HG03460 (cell line): ENCODE measurements at regions not wholly inside any gene's neighbourhood (a gene's known extent, or its start where the extent isn't known, plus 50 kb on each side); places are given as distances from the start of the nearest gene placed in this dataset.
"Not testable (repeated sequence)": the region's sequence is repeated elsewhere in the genome, so short reads cannot be mapped to it uniquely, and the experiment has no call there.

ENCODE experiments used
- ATAC-seq: cut with Tn5 transposase; IDR thresholded peaks from one replicate; pipeline ENCODE4 v1.9.1; 2021; ENCODE audit not compliant: unreplicated experiment

DNA sequence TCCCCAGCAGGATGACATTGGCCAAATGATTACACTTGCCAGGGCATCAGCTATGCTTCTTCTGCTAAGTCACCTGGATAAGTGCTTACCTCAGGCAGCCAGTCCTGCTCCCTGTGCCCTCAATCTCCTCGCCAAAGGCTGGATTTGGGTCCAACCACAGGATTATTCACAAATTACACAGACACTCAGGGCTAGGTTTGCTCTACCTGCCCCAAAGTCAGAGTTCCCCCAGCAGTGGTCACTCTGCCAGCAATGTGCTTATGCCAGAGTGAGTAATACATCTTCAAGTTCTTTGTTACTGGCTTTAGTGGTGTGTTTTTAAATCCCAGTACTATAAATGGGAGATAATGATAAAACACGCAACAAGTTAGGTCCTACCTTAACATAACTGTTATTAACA lies 189.7 kb upstream of the SEMA3D start:
- no peak for ATAC-seq

DNA sequence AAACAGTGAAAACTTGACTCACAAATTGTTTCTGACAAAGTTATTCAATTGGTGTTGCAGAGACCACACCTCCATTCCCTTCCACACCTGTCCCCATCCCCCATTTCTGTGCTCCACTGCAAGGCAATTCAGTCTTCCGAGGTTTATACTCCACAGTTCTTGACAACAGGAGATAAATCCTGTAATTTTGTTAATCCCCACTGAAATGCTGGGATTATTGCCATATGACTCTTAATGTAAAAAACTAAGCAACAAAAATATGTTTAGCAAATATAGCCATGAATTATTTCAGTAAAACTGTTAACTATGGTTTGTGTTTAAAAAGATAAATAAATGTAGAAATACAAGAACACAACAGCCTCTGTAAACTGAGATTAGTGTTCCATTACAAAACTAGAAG lies 170.1 kb upstream of the SEMA3D start:
- ATAC-seq: no peak

DNA sequence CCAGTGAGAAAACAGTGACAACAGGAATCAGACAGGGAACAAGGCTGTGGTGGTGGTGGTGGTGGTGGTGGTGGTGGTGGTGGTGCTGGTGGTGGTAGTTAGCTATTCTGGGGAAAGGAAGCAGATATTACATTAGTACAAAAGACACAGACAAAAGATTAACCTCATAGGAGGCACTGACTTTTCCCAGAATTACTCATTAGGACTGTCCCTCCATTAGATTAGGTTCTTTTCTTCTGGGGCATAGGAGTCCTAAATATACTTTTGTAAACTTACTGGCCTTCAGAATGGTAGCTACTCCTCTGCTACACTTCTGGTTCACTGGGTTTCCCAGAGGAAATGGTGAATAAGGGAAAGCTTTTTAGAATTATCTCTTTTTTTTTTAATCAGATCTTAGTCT lies 156.6 kb upstream of the SEMA3D start:
- no peak for ATAC-seq

DNA sequence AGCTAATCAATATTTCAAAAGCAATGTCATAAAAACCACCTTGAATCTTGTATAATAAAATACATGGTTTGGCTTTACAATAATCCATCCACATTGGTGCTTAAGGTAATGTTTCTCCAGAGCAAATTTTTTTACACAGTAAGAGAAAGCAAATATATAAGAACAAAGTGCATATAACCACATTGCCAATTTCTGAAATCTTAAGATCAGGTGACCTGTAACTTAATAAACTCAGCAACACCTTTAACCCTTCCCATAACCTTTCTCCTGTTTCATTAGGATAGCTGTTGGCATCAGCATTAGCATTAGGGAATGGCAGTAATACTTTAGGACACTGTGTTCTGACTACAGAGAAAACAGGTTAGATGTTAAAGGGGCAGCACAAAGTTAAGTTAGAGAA lies 155.9 kb upstream of the SEMA3D start:
- ATAC-seq: no peak

DNA sequence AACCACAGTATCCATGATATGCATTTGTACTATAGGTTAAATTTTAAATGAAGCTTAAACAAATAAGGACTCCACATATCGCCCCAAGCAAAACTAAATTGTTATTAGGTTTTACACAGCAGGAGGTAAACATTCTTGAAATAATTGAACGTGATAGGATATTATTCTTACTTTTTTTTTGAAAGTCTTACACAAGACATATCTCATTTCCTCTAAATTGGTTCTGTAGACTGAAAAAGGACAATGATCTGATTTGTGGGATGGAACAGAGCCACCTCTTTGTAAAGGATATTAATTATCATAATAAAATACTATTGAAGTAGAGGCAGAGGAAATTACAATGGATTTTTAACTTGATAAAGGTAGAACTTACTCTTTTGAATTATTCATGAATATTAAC lies 155.1 kb upstream of the SEMA3D start:
- no peak for ATAC-seq

DNA sequence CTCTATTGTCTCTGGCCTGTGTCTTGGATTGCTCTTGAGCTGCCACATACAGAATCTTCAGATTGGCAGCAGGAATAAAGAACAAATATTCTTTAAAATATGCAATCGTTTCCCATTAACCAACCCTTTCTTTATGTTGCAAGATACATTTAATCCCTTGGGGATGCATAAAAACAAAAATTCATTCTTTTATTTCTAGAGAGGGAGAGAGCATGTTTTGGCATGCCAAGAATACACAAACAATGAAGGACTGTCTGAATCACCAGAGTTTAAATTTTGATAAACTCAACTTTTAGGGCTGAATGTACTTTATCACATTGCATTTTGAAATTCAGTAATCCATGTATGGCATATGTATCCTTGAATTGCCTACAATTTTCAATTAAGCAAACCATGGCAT lies 154.3 kb upstream of the SEMA3D start:
- ATAC-seq: no peak

DNA sequence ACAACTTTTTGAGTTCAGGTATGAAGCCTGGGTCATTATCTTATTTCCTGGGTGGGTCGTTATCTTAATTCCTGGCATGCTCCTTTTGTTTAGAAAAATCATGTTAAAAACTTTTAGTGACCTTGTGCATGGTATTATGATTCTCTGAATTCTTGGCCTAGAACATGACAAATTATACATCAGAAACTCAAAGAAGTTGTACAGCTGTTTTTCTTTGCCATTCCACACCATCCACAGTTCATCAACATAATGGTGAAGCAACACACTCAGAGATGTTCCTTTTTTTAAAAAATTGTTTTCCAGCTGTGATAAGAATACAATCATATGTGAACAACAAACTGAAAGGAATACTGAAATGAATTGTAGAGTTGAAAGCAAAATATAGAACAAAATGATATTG lies 149.2 kb upstream of the SEMA3D start:
- no peak for ATAC-seq

DNA sequence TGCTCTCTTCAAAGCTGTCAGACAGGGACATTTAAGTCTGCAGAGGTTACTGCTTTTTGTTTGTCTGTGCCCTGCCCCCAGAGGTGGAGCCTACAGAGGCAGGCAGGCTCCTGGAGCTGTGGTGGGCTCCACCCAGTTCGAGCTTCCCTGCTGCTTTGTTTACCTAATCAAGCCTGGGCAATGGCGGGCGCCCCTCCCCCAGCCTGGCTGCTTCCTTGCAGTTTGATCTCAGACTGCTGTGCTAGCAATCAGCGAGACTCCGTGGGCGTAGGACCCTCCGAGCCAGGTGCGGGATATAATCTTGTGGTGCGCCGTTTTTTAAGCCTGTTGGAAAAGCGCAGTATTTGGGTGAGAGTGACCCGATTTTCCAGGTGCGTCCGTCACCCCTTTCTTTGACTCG lies 148.3 kb upstream of the SEMA3D start:
- ATAC-seq: not testable (repeated sequence)

DNA sequence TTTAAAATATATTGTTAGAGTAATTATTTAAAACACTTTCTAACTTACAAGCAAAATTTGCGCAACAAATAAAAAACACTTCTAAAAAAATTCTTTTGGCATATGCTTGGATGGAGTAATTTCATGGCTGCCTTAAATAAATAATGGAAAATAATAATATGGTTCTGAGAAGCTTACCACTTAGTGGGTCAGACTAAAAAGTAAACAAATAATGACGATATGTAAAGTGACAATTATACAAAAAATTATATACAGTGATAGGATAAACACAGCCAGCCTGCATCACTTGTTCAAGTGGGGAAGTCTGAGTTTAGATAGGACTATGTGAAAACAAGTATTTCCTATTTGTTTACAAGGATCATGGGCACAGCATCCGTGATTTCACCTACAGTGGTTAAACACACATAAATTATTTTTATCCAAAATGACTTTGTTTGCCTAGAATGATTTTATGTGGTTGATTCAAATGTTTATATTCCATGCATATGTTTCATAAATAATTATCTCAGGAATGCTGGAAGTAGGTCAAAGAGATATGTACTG lies 141.7 kb upstream of the SEMA3D start:
- ATAC-seq: no peak

DNA sequence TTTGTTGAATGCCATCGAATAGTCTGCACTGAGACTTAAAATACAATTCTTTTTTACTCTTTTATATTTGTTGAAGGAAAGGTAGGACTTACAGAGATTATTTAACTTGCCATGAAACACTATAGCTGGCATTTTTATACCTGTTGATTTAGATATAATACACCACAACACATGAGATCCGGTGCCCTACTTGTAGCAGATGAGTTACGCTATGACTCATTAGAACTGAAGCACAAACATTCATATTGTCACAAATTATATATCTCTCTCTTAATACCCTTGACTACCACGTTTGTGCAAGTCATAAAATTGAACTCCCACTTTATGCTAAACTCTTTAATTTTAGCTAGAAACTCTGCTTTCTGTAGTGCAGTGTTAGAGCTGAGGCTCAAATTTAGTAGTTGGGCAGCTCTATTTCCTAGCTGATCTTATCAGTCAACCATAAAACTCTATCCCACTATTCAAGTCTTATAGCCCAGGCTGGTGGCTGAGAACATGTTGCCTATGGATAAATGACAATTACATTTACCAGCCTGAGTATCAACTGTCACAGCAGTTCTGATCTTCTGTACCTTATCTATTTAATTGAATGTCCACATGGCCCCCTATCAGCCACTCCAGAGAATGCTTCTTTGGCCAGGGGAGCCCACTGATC lies 137.4 kb upstream of the SEMA3D start:
- no peak for ATAC-seq

DNA sequence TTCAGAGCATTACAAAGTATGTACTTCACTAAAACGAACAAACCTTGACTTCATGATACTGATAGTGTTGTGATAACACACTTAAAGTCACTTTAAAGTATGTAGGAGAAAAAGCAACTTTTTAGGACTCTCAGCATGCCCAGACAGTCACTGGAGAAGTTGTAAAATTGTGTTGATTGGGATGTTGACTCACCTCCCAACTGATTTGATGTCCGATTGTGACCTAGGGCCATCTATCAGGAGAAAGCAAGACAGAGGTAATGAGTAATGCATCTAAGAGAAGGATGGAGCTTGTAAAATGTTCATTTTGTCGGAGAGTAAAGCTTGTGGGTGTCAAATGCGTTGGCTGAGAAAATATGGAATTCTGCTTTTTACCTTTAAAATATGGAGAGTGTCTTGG lies 135.4 kb upstream of the SEMA3D start:
- ATAC-seq: no peak

DNA sequence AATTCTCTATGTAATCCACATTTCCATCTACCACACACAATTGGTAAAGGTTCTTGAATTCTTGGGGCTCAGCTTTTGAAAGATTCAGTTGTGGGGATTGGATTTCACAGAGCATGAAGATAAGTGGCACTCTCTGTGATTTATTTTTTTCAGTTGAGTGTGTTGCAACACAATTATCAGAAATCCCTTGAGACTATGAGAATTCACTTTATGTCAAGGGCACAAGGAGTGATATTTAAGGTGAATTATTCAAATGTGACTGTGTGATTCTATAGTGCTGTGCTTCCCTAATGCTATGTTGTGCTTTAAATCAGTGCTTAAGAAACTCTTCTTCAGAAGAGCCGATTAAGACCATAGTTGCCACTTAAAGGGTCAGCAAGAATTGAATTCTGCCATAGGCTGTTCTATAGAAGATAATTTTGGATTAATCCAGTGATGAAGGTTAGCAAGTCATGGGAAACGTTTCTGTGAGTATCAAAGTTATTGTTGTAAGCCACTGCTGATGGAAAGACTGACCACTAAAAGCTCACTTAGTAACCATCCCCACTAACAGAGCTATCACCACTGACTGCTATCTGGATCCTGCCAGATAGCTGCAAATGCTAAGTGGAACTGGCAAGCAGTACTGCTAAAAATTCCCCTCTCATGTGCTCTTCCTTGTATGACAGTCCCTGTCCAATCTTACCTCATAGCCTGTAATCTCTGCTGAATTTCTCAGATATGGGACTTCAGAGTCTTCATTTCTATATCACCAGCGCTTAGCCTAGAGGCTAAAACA lies 134.0 kb upstream of the SEMA3D start:
- ATAC-seq: no peak

DNA sequence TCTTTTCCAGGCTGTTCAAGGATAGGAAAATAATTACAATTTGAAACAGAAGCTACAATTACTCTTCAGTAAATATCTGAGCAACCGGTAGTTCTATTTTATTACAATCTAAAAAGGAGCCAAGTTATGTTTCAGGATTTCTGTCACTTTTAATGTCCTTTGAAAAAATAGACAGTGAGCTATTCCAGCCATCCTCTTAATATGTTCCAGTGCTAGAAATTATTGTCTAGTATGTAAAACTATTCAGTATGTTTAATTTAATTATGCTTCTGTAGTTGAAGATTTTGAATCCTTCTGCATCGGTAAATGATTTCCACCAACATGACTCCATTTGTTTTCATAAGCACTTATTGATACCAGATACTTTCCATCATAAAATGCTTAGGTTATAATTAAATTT lies 129.6 kb upstream of the SEMA3D start:
- no peak for ATAC-seq

DNA sequence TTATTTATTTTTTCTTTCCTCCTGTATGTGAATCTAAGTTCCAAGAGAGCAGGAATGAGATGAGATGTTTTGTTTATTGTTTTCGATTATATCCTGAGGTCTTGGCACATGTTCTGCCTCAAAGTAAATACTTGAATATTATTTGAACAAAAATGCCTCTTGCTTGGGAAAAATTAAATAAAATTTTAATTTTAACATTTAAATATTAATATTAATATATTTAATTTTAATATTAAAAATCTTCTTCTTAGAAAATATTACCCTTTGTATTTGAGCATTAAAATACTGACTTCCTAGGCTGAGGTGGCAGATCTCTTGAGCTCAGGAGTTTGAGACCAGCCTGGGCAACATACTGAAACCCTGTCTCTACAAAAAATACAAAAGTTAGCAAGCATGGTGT lies 123.4 kb upstream of the SEMA3D start:
- no peak for ATAC-seq

DNA sequence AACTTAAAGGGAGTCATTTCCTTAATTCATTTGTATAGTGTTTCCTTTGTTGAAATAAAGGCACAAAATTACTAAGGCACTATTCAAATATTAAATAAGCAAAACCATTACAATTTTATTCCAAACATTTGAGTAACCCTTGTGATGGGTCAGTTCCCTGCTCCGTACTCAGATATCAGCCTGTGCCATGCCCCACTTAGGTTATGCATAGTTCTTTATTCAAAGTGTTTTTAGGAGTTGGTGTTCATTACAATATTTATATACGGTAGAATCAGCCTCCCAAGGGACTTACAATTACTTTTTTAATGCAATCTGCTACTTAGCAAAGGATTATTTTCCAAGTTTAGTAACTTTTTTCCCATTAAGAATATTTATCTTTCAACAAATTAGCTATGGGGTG lies 119.3 kb upstream of the SEMA3D start:
- no peak for ATAC-seq

DNA sequence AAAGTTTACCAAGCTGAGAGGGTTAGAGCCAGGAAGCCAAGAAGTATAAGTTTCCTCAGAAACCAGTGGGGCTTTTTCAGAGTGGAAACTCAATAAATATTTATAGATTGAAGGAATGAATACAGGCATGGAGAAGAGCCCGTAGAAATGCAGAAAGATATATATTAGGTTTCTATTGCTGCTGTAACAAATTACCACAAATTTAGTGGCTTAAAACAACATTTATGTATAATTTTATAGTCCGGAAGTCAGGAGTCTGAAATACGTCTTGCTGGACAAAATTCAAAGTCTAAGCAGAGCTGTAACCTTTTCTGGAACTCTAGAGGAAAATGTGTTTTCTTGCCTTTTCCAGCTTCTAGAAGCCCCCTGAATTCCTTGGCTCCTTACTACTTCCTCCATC lies 107.3 kb upstream of the SEMA3D start:
- no peak for ATAC-seq

DNA sequence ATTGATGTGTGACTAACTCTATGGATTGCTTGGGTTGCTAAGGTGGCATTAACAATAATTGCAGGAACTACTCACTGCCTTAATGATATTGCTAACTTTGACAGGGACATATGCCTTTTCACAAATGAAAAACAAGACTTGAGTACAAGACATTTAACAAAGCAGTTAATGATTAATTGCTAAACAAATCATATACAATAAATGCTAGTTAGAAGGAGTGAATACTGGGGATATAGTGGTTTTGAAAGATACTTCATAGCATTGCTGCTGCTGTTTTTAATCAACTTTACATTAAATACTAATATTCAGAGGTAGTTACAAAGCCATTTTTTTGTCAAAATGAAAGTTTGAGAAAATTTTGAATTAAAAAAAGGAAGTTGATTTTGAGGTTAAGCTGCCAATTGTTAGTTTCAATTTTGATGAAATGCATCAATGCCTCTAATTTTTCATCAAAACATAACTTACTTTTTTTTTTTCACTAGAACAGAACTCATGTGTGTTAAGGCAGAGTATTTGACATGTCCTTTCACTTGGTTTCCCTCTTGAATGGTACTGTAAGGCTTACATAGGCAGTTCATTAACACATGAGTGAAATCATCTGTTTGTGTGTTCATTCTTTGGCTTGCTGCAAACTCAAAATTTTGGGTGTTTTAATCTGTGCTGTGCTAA lies 106.2 kb upstream of the SEMA3D start:
- peak; percentile 69 for ATAC-seq

DNA sequence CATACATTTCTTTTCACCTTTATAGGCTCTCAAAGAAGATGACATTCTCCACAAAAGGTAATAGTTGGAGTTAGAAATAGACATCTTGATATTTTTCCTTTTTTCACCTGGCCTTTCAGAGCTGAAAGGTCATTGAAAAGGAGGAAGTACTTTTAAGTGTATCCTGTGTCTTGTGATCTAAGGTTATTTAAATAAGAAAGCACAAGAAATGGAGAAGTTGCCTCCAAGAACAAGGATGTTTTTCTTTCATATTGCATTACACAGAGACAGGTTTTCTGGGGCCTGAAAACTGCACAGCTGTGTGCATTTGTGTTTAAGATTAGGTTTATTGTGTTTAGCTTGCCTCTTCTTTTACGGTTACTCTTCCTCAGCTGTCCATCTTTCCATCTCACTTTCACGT lies 103.4 kb upstream of the SEMA3D start:
- no peak for ATAC-seq

DNA sequence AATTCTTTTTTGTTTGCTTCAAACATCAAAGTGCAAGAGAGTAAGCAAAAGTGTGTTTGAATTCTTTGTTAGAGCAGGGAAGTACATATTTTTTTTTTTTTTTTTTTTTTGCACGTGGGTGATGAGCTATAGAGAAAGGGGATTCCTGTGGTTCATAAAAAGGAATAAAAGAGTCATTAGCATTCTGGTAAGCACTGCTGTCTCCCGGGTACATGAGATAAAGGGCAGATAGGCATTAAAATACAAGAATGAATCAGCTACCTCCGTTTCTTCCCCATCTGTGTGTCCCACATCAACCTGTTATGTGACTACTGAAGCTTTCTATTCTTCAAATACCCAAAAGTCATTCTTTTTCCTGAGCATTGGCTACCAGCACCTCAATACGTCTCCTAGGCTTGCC lies 102.4 kb upstream of the SEMA3D start:
- ATAC-seq: no peak

DNA sequence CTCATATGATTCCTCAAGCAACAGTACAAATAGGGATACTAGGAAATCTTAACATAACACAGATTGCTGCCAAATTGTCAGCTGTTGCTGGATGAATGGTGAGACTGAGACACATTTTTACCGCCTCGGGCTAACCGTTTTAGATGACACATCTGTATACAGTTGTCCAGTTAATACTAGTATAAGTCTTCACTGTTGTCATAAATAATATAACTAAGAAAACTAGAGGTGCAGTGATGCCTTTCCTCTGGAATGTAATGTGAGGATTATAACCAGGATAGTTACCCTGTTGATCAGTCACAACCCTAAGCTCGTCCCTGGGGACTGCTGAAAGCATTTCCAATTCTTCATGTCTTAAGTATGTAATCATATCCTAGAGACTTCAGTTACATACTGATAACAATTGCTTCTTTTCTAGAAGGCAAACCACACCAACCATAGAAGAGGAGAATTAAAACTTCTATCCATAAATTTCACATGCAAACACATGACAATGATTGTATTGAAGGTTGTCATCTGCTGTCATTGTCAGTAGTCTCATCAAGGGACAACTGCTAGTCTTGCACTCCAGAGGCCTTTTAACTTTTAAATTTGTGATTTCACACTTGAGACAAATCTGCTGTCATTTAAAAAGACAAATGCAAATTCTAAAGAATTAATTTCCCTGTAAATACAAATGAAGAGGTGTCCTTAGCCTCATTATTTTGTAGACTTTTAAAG lies 100.4 kb upstream of the SEMA3D start:
- no peak for ATAC-seq

DNA sequence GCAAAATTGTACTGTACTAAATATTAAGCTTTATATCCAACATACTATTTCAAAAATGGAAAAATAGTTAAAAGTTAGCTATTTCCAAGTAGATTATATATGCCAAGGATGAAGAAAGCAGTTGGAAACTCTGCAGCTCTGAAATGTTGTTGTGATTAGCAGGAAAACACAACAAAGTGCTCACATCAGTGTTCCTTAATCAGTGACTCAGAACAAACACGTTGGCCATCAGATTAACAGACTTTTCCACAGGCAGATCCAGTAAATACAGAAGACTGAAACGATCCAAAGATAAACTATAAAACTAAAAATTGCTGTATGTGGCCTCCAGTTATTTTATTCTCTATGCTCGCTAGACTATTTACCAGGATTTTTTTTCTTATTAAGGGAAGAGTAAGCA lies 99.6 kb upstream of the SEMA3D start:
- no peak for ATAC-seq
